ENCODE measurements at regions not wholly inside any gene's neighbourhood (a gene's known extent, or its start where the extent isn't known, plus 50 kb on each side); places are given as distances from the start of the nearest gene placed in this dataset.

DNA sequence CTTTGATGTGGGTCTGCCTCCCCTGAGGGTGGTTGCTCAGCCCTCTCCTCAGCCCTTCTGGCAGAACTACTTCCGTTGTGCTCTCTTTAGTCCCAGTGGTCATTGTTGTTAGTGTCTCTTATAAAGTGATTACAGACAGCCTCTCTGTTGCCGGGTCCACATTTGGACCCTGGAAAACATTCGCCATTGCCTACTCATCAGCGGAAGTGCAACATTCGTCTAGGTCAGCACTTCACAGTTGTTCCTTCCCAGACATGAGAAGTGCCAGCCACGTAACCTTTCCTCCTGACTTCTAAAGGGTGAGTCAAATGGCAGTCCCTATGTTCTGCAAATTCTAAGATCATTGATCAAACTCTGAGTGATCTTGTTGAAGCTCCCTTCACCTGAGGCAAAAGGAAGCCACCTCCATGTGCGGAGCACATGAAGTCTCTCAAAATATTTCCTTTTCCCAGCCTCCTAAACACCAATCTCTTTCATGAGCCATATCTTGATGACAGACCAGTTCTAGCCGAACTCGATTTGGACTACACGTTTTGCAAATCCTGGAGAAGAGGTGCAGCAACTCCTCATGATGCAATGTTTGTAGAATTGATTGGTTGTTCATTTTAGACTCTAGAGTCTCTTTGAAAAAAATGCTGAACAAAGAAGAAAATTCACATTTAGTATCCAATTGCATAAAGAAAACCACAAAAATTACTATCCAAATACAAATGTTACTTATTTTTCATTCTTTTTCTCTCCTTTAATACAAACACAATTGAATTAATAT, 163.8 kb downstream of the RPL10L start:
- no peak for TF ChIP-seq MYC (IDR thresholded peaks at IDR 0.05; ENCODE audit: low read depth, low read length)
- no peak for TF ChIP-seq MAX (IDR thresholded peaks at IDR 0.05; ENCODE audit: low read depth, low read length)

Data from NB4 (cell line).